Prostate gland (tissue), 1 donor: ENCODE measurements at regions not wholly inside any gene's neighbourhood (a gene's known extent, or its start where the extent isn't known, plus 50 kb on each side); places are given as distances from the start of the nearest gene placed in this dataset.

ENCODE experiments used
- POLR2A ChIP-seq: fragments of 450-650 bp; IDR thresholded peaks from one replicate; pipeline ENCODE4 v1.6.1; 2016; ENCODE audit warnings: antibody characterized with exemption, mild to moderate bottlenecking
- POLR2AphosphoS5 ChIP-seq: sonication (generic); formaldehyde crosslinking; IDR thresholded peaks from one replicate; pipeline ENCODE4 v1.6.1; 2017; ENCODE audit warnings: antibody characterized with exemption

DNA sequence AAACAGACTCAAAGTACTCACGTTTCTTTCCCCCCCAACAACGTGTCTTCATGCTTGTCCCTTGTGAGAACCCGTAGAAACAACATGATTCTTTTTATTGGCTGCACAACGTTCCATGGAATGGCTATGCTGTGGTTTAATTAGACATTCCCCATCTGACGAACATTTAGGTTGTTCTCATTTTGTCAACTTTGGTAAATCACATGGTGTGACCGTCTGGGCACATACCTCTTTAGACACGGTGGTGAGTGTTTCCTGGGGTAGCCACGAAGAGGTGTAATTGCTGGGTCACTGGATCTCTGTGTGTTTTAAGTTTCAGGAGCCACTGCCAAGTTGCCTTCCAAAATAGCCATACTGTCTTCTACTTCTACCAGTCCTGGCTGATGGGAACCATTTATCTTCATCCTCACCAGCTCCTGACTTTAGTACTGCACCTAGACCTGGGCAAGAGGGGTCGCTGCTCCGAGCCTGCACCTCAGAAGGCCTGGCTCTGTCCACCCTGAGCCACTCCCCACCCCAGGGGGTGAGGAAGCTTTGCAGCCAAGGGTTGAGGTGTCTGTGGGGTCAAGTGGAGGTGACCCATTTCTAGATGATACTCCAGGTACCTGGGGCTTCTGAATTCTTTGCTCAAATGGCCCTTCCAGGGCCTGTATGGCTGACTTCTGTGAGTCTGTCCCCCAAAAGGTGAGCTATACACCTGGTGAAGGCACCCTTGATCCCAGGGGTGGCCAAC lies 84.7 kb downstream of the IRX5 start:
- TF ChIP-seq POLR2AphosphoS5 = no peak
- no peak for TF ChIP-seq POLR2A
